ENCODE measurements at regions not wholly inside any gene's neighbourhood (a gene's known extent, or its start where the extent isn't known, plus 50 kb on each side); places are given as distances from the start of the nearest gene placed in this dataset.

DNA sequence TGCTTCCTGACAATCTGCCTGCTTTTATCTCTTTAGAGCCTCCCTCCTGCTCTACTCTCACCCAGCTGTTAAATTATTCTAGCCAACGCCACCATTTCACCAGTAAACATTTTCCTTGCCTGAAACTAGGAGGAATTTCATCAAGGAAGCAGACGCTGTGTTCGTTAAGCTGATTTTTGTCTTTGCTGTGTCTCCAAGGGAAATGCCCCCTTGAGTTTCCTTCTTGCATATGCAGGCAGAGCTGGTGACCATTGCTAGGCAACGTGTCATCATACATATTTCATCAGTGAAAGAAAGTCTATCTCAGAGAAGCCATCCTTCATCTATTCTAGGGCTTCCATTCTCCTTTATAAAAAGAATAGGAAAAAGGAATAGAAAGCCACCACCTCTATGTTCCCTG is 87.0 kb upstream of the ST8SIA2 start:
- intact Hi-C loops (cut with micrococcal nuclease; ENCODE audit: unreplicated experiment), result no loop called here

DNA sequence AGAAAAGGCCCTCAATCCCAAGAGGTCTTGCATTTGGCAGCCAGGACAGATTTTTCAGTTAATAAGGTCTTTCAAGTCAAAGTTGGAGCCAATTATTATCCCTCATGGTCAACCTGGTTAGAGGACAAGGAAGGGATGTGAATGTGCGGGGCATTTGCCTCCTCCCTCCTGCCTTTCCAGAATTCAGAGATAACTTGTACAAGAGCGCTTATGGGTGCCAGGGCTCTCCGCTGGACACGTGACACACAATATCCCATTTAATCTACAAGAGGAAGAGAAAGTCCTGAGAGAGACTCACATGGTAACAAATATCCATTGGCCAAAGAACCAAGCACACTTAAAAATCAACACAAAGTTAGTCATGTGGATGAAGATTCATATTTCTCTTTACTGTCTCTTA is 78.5 kb upstream of the ST8SIA2 start:
- peaks cover 20% of the 10 kb centered on the region for H3K27me3 ChIP-seq (replicated peaks; ENCODE audit: insufficient read depth, low read depth, low read length, poor library complexity)
- DNase-seq (ENCODE audit: low spot score), result no peak

More for the DNA sequence above, 87.0 kb upstream of the ST8SIA2 start:
- H3K4me3 ChIP-seq (ENCODE audit: low read depth, low read length, poor library complexity, severe bottlenecking), result no peak overlapping the region
- BruUV-seq (replicated peaks), result no TSS peak
- no peaks in the 10 kb centered on the region for H3K4me1 ChIP-seq (ENCODE audit: insufficient read depth, low read length, poor library complexity, severe bottlenecking)
- TF ChIP-seq EZH2 (IDR thresholded peaks at IDR 0.05; ENCODE audit: borderline replicate concordance, low read depth, low read length, poor library complexity, severe bottlenecking), result no peak
- TF ChIP-seq, protein P1, sequence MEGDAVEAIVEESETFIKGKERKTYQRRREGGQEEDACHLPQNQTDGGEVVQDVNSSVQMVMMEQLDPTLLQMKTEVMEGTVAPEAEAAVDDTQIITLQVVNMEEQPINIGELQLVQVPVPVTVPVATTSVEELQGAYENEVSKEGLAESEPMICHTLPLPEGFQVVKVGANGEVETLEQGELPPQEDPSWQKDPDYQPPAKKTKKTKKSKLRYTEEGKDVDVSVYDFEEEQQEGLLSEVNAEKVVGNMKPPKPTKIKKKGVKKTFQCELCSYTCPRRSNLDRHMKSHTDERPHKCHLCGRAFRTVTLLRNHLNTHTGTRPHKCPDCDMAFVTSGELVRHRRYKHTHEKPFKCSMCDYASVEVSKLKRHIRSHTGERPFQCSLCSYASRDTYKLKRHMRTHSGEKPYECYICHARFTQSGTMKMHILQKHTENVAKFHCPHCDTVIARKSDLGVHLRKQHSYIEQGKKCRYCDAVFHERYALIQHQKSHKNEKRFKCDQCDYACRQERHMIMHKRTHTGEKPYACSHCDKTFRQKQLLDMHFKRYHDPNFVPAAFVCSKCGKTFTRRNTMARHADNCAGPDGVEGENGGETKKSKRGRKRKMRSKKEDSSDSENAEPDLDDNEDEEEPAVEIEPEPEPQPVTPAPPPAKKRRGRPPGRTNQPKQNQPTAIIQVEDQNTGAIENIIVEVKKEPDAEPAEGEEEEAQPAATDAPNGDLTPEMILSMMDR (conservative IDR thresholded peaks at IDR 0.05; ENCODE audit: low read depth, low read length), result peak; percentile 49; the same call in 1 of the 2 replicates
- CTCF ChIA-PET, result no interaction called here
- no peaks in the 10 kb centered on the region for H3K36me3 ChIP-seq (ENCODE audit: insufficient read depth, low read length, poor library complexity, severe bottlenecking)
- no peaks in the 10 kb centered on the region for H3K9me3 ChIP-seq (ENCODE audit: low read depth, low read length, poor library complexity, severe bottlenecking)
- POLR2A ChIA-PET (ENCODE audit: low non-redundant PET), result no interaction called here
- no peak overlapping the region for H3K27ac ChIP-seq (ENCODE audit: low read depth, low read length, poor library complexity, severe bottlenecking)
- peak; percentile 75 for DNase-seq (ENCODE audit: low spot score)
- H3K27me3 ChIP-seq (replicated peaks; ENCODE audit: insufficient read depth, low read depth, low read length, poor library complexity), result no peaks in the 10 kb centered on the region

DNA sequence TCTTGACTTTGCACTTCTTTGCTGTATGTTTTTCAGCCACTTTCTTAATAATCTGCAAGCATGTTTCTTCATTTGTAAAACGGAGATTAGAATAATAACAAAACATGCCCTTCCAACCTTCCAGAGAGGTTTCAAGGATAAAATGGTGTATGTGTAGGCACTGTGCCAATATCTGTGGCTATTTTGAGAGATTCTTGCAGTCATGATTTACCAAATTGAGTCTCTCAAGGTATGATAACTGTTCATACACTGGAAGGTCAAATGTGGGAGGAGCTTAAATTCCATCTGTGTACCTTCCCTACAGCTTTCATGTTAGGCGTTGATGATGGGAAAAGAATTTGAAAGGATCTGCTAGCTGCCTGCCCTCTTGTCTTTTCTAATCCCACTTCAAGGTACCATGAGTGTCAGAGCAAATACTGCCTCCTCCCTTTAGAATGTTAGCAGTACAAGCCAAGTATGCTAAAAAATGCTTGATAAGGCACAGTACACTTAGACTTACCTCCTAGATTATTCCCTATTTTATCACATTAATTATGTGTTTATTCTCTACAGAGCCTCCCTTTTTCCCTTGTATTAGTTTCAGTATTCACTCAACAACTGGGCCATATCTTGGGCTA is 78.0 kb upstream of the ST8SIA2 start:
- no peaks in the 10 kb centered on the region for H3K9me3 ChIP-seq (ENCODE audit: low read depth, low read length, poor library complexity, severe bottlenecking)
- no peak overlapping the region for H3K4me3 ChIP-seq (ENCODE audit: low read depth, low read length, poor library complexity, severe bottlenecking)
- TF ChIP-seq EZH2 (IDR thresholded peaks at IDR 0.05; ENCODE audit: borderline replicate concordance, low read depth, low read length, poor library complexity, severe bottlenecking), result no peak
- TF ChIP-seq, protein P1 (conservative IDR thresholded peaks at IDR 0.05; ENCODE audit: low read depth, low read length), result no peak
- no peaks in the 10 kb centered on the region for H3K36me3 ChIP-seq (ENCODE audit: insufficient read depth, low read length, poor library complexity, severe bottlenecking)
- H3K27me3 ChIP-seq (replicated peaks; ENCODE audit: insufficient read depth, low read depth, low read length, poor library complexity), result peaks cover 21% of the 10 kb centered on the region
- H3K4me1 ChIP-seq (ENCODE audit: insufficient read depth, low read length, poor library complexity, severe bottlenecking), result no peaks in the 10 kb centered on the region
- ChIA-PET CTCF (no interaction called here), POLR2A (ENCODE audit: low non-redundant PET) (no interaction called here)
- intact Hi-C loops (cut with micrococcal nuclease; ENCODE audit: unreplicated experiment), result no loop called here
- H3K27ac ChIP-seq (ENCODE audit: low read depth, low read length, poor library complexity, severe bottlenecking), result no peak overlapping the region
- no peak for DNase-seq (ENCODE audit: low spot score)
- BruUV-seq (replicated peaks), result no TSS peak

More for the DNA sequence above, 78.5 kb upstream of the ST8SIA2 start:
- no peaks in the 10 kb centered on the region for H3K4me1 ChIP-seq (ENCODE audit: insufficient read depth, low read length, poor library complexity, severe bottlenecking)
- no peaks in the 10 kb centered on the region for H3K36me3 ChIP-seq (ENCODE audit: insufficient read depth, low read length, poor library complexity, severe bottlenecking)
- H3K27ac ChIP-seq (ENCODE audit: low read depth, low read length, poor library complexity, severe bottlenecking), result no peak overlapping the region
- no peaks in the 10 kb centered on the region for H3K9me3 ChIP-seq (ENCODE audit: low read depth, low read length, poor library complexity, severe bottlenecking)
- CTCF ChIA-PET, result no interaction called here
- no TSS peak for BruUV-seq (replicated peaks)
- H3K4me3 ChIP-seq (ENCODE audit: low read depth, low read length, poor library complexity, severe bottlenecking), result no peak overlapping the region
- intact Hi-C loops (cut with micrococcal nuclease; ENCODE audit: unreplicated experiment), result no loop called here
- POLR2A ChIA-PET (ENCODE audit: low non-redundant PET), result no interaction called here
- no peak for TF ChIP-seq EZH2 (IDR thresholded peaks at IDR 0.05; ENCODE audit: borderline replicate concordance, low read depth, low read length, poor library complexity, severe bottlenecking)
- TF ChIP-seq, protein P1 (conservative IDR thresholded peaks at IDR 0.05; ENCODE audit: low read depth, low read length), result no peak

All from A673 (cell line).